IMR-90 (cell line): ENCODE measurements at regions not wholly inside any gene's neighbourhood (a gene's known extent, or its start where the extent isn't known, plus 50 kb on each side); places are given as distances from the start of the nearest gene placed in this dataset.

Experiments
- BHLHE40 ChIP-seq: fragments of 150-350 bp; IDR thresholded peaks from 2 replicates; pipeline ENCODE4 v1.6.1; 2016; ENCODE audit warnings: mild to moderate bottlenecking, low read depth, low read length
- CEBPB ChIP-seq: IDR thresholded peaks from 2 replicates; pipeline ENCODE4 v1.6.1; 2012; ENCODE audit warnings: low read depth, low read length, improper control_type of control experiment
- CTCF ChIP-seq: conservative IDR thresholded peaks from 2 replicates; pipeline ENCODE4 v1.5.1; 2012; ENCODE audit warnings: mild to moderate bottlenecking, low read depth, low read length, improper control_type of control experiment
- FOS ChIP-seq: fragments of 150-350 bp; IDR thresholded peaks from 2 replicates; pipeline ENCODE4 v1.6.1; 2016; ENCODE audit warnings: low read depth, low read length
- NFE2L2 ChIP-seq: fragments of 150-350 bp; IDR thresholded peaks from 2 replicates; pipeline ENCODE4 v1.6.1; 2016; ENCODE audit warnings: low read depth, mild to moderate bottlenecking, low read length
- POLR2A ChIP-seq: IDR thresholded peaks from 2 replicates; pipeline ENCODE4 v1.6.1; 2012; ENCODE audit warnings: mild to moderate bottlenecking, low read depth, low read length
- RCOR1 ChIP-seq: IDR thresholded peaks from 2 replicates; pipeline ENCODE4 v1.6.1; 2012; ENCODE audit warnings: mild to moderate bottlenecking, low read length, improper control_type of control experiment; ENCODE audit not compliant: insufficient replicate concordance
- SMC3 ChIP-seq: fragments of 150-350 bp; IDR thresholded peaks from 2 replicates; pipeline ENCODE4 v1.6.1; 2016; ENCODE audit warnings: low read depth, mild to moderate bottlenecking, antibody characterized with exemption, low read length, moderate library complexity

DNA sequence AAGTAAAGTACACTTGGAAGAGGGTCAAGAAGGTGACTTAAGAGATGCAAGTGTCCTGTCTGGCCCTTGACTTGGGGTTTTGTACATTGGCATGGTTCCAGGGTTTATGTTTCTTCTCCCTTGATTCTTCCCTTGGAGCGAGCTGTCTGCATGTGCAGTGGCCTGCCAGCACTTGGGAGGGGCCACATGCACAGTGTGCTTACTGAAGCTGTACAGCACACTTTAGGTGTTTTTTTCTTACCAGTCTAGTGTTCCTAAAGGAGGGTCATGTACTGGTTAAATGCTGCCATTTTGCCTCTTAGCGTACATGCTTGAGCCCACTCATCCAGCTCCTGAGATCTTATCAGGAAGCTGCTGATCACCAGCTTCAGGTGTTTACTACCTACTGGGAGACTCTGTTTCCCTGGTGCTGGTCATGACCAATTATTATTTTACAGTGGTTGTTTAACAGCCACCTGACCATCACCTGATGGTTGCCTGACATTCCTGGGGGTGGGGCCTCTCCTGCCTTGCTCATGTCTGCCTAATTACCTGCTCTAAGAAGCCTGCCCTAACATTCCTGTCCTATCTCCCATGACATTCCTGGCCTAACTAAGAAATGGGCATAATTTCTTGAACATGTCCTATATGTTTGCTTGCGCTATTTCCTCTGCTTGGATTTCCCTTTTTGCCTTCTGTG, 182.9 kb downstream of the MCHR2 start:
- TF ChIP-seq CTCF: no peak
- no peak for TF ChIP-seq NFE2L2
- TF ChIP-seq POLR2A: no peak
- no peak for TF ChIP-seq RCOR1
- TF ChIP-seq BHLHE40: no peak
- TF ChIP-seq CEBPB: no peak
- no peak for TF ChIP-seq FOS
- no peak for TF ChIP-seq SMC3
